Superior temporal gyrus (tissue), 1 donor: ENCODE measurements at regions not wholly inside any gene's neighbourhood (a gene's known extent, or its start where the extent isn't known, plus 50 kb on each side); places are given as distances from the start of the nearest gene placed in this dataset.

ENCODE experiments used
- DNase-seq: peaks from one replicate; pipeline ENCODE4 v3.0.0-alpha.2; 2016; ENCODE audit errors: extremely low spot score

DNA sequence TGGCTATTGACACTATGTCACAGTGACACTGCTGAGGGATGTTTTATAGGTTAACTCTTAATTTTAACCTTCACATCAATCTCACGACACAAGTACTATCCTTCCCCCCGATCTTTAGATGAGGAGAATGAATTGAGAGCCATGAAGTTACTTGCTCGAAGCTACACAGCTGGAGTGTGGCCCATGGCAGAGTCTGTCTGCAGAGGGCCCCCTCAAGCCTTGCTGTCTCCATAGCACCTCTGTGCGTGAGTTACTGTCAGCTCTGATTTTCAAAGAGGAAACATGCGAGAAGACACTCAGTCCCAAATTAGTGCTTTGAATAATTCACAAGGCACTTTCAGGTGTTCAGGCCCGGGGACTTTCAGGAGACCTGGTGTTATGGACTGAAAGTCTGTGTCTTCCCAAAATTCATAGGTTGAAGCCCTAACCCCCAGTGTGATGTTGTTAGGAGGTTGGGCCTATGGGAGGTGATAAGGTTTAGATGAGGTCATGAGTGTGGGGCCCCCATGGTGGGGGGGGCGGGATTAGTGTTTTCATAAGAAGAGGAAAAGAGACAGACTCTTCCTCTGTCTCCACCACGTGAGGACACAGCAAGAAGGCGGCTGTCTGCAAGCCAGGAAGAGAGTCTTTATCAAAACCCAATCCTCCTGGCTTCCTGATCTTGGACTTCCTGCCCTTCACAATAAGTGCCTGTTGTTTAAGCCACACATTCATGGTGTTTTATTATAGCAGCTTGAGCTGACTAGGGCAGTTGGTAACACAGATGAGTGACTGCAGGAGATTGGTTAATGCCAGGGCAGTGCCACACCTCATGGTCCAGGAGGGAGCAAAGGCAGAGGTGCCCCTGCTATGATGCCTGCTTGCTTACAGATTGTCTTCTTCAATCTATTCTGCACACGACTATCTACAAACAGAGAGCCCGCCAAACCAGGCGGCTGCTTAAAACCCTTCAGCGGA, 281.8 kb downstream of the HAPSTR1 start:
- peak; percentile 75 for DNase-seq

DNA sequence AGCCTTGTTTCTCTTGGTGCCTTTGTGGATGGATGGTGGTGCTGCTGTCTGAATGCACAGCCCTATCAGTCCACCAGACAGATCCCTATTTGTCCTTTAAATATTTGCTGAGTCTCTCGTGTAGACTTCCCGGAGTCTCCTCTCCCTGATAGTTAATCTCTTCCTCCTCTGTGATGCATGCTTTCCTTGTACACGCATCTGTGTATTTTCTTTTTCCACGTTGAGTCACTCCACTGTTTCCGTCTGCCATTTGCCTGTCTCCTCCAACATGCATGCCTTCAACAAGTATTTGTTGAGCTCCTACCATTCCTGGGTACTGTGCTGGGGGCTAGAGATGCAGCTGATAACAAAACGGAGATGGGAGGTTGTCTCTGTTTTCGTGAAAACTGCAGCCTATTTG, 282.6 kb downstream of the HAPSTR1 start:
- no peak for DNase-seq

DNA sequence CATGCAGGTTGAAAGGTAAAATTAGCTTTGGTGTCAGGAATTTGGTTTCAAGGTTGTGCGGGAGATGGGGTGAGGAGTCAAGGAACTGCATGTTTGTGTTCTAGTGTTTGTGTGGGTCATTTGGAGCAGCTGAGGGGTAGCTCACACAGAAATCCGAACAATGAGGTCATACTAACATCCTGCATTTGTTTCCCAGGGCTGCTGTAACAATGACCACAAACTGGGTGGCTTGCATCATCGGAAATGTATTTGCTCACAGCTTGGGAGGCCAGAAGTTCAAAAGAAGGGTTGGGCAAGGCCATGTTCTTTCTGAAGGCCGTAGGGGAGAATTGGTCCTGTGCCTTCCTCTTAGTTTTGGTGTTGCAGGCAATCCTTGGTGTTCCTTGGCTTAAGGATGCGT, 287.4 kb downstream of the HAPSTR1 start:
- DNase-seq, result no peak

DNA sequence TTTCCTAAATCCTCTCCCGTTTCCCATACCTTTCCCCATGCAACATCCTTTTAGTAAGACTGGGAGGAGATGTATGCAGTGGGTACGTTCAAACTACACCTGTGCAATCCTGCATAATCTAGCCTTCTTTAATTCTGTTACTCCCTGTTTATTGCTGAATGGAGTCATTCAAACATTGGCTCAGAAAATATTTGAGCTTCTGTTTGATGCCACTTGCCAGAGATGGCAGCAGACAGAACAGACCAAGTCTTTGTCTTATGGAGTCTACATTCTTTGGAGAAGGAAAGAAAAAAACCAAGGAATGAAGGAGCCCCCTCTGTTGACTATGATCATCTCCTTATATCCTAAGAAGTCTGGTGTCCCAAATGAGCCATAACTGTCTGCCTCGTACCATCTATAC, 288.8 kb downstream of the HAPSTR1 start:
- peak; percentile 63 for DNase-seq

DNA sequence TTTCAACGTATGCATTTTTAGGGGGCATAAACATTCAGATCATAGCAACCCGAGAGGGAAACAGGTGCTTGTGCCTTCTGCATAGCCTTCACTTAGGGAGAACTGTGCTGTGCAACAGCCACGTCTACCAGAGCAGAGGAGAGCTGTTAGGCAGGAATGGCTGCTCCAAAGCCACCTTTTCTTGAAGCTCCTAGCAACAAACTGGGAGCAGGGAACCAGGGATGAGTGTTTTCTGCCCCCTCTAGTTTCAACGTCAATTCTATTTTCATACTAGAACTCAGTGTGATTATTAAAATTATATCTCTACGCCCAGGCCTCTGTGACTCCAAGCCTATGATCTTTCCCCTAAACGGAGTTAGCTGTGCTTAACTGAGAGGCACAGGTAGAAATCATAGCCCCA, 290.0 kb downstream of the HAPSTR1 start:
- DNase-seq, result no peak

DNA sequence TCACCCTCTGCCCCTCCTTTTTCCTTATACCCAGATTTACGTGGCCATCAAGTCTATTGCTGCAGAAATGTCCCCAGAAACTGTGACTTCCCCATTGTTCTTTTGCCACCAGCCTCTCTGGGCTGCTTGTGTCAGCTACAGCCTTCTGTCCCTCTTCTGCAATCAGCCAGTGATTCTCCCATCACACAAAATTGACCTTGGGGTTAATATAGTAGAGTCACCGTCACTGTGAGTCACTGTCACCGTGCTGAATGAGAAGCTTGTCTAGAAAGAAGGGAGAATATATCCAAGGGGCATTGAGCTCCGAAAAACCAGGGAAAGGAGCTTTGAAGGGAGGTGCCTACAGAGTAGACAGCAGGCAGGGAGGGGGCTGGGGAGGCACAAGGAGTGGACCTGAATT, 290.5 kb downstream of the HAPSTR1 start:
- no peak for DNase-seq

DNA sequence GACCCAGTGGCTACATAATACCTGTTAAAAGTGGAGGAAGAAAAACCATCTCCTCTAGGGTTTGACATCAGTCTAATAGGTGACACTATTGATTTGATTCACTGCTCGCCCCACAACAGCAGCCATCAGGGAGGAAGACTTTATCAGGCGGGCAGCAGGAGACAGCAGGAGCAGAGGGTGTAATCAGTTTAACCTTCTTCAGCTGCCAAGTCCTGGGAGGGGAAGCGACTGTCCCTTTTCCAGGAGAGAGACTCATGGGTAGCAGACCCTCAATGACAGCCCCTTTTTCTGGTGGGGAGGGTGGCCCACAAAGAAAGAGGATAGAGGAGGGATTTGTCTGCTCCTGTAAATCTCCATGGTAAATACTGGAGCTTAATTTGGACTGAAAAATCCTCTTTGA, 291.8 kb downstream of the HAPSTR1 start:
- DNase-seq, result no peak

DNA sequence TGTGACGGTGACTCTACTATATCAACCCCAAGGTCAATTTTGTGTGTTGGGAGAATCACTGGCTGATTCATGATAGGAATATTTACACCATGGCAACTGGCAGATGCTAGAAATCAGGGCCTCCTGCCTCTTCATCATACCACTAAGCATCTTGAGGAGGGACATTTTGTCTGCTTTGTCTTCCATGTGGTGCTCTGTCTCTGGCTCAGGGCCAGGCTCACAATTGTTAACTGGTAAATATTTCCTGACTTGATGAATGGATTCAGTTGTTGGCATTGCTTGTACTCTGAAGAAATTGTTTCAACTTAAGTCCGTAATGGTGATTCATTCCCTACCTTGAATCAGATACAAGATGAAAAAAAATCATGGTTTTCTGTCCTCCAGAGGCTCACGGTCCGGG, 292.7 kb downstream of the HAPSTR1 start:
- no peak for DNase-seq

DNA sequence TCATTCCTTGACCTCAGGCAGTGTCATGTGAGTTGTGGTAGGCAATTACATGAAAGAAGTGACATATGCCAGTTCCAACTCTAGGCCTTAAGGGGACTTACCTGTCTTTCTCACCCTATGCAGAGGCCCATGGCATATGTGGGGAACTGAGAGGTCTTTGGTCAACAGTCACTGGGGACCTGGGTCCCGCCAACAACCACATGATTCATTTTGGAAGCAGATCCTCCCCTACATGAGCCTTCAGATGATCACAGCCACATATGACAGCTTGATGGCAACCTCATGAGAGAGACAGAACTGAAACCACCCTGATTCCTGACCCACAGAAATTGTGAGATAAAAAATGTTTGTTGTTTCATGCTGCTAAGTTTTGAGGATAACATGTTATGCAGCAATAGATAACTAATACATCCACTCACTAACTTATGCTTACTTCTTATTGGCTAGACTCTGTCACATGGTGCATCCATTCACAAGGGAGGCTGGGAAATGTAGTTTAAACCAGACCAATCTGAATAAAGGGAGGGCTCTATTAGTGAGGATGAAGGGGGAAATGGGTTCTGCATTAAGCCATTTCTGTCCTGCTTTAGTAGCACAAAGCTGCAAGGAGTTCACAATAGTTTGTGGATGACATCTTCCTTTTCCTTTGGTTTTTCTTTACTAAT, 298.2 kb downstream of the HAPSTR1 start:
- no peak for DNase-seq

DNA sequence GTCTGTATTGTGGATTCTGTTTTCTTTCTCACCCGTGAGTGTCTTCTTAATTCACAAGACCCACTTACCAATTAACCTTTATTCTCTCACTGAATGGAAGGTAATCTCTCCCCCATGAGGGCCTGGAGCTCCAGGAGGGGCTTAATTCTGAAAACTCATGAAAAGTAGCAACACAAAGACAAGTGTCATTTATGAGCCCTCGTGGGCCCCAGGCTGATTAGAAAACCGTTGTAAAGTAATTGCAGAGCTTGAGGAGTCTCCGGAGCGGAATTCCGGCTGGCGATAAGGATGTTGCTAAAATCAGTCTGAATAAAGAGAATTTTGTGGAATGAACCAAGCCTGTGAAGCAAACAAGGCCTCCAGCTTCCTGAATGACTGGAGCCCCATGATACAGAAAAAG, 301.5 kb downstream of the HAPSTR1 start:
- no peak for DNase-seq

DNA sequence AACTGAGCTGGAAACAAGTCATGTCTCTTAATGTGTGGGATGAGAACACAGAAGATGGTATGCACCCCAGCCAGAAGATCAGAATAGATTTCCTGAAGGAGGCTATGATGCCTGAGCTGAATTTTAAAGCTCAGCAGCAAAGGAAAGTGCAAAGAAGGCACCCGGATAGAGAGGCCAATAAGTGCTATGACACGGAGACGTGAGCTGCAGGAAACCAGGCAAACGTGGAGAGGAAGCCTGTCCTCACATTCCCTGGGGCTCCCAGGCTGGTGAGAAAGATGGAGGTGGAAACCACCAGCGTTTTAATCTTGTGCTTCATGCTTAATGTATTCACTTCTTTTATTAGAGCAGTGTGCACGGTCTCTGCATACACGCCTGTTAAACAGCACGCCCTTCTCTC, 302.1 kb downstream of the HAPSTR1 start:
- DNase-seq, result no peak

DNA sequence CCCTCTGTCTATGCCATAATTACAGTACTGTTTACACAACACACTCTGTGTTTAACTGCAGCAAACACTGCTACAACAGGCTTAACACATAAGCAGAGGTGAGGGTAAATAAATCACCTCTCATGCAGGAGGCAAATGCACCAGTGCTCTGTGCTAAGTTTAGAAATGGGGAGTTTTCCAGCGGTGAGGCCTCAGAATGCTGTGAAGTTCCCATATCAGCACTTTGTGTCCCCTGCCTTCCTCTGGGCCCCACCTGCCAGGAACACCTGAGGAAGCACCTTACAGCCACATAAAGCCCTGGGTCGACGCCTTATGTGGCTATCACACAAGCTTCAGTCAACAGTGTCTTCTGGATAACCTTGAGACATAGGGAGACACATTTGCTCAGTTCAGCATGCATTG, 304.5 kb downstream of the HAPSTR1 start:
- DNase-seq, result no peak

DNA sequence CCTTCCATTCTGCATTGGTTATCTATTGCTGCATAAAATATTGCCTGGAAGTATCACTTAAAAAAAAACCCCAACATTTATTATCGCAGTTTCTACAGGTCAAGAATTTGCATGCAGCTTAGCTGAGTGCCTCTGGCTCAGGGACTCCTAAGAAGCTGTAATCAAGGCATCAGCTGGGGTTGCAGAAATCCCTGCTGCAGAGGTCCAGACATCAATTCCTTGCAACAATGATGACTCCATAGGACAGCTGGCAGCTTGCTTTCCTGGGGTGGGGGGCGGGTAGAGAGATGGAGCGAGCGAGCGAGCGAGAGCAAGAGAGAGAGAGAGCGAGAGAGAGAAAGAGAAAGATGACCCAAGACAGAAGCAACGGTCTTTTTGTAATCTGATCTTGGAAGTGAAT, 308.1 kb downstream of the HAPSTR1 start:
- DNase-seq, result no peak

DNA sequence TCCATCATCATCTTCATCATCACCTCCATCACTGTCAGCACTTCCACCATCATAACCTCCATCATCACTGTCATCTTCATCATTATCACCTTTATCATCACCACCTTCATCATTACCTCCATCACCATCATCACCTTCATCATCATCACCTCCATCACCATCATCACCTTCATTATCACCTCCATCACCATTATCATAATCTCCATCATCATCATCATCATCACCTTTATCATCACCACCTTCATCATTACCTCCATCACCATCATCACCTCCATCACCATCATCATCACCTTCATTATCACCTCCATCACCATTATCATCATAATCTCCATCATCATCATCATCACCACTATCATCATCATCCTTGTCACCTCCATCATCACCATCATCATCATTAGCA, 309.7 kb downstream of the HAPSTR1 start:
- DNase-seq, result no peak

DNA sequence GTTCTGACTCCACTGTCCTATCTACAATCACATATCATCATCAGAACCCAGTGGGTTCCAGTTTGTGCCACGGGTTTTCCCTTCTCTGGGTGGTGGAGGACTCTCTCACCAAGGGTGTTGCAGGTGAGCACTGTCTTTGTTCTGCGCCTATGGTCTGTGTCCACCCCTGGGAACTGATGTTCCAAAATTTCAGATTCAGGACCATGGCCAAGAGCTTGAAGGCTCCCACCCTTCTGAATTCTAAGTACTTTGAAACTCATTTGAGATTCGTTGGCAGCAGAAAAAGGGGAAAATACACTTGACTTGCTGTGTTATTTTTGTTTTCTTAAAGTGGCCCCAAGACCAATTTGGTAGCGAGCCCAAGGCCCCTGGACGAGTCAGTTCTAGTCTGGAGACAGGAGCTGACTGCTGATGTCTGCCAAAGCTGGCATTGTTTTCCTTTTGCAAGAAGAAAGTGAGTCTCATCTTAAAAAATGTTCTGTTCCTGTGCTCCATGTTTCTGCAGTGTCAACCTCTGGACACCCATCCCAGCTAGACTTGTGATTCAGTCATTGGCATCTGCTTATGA, 310.9 kb downstream of the HAPSTR1 start:
- DNase-seq, result no peak

DNA sequence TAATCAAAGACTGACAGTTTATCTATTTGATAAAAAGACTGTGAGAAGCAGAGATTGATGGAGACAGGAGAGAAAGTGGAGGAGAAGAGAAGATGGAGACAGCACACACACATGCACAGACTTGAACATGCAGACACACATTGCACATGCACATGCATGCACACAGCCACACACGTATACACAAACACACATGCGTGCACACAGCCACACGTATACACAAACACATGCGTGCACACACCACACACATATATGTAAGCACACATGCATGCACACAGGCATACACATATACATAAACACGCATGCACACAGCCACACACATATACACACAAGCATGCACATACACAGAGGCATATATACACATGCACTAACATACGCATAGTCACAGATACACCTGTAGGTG, 313.4 kb downstream of the HAPSTR1 start:
- no peak for DNase-seq

DNA sequence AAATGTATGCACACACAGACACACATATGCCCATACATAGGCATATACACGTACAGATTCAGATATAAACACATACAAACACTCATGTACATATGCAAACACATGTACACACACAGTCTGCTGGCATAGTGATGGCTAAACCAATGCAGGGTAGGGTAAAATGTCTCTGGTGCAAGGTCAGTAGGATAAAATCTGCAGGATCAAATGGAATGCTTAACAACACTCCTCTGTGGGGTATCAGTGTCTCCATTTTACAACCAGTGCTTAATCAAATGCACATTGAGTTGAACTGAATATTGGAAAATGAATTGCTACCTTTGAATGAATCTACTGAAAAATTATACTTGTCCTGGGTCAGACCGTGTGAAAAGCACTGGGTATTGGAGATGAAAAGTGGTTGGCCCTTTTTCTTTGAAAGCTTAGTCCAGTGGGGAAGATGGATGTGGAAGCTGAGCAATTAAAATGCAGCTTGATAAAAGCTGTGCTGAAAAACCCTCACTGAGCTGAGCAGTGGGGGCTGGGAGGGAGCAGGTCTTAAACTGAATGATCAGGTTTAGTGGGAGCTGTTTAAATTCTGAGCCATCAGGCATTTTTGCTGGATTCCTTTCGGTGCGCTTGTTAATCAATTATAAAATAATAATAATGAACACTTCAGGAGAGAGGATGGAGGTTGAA, 314.7 kb downstream of the HAPSTR1 start:
- no peak for DNase-seq

DNA sequence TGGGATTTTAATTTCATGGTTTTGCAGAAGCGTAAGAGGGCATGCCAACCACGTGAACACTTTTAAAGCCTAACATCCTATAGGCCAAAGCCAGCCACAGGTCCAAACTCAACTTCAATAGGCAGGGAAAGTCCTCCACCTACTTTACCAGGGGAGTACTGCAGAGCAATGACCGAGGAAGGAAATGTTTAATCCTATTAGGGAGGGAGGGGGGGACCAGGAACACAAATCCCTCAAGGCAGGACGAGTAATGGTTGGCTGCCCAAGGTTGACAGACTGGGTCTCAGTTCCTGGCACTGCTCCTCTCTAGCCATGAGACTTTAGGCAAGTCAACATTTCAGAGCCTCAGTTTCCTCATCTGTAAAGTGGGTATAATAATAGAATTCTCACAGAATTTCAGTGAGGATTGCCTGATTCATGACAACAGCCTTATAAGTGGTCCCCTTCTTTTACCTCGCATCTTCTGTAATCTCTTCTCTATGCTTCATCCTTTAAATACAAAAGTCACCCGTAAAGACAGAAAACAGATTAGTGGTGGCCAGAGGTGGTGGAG, 315.8 kb downstream of the HAPSTR1 start:
- no peak for DNase-seq

DNA sequence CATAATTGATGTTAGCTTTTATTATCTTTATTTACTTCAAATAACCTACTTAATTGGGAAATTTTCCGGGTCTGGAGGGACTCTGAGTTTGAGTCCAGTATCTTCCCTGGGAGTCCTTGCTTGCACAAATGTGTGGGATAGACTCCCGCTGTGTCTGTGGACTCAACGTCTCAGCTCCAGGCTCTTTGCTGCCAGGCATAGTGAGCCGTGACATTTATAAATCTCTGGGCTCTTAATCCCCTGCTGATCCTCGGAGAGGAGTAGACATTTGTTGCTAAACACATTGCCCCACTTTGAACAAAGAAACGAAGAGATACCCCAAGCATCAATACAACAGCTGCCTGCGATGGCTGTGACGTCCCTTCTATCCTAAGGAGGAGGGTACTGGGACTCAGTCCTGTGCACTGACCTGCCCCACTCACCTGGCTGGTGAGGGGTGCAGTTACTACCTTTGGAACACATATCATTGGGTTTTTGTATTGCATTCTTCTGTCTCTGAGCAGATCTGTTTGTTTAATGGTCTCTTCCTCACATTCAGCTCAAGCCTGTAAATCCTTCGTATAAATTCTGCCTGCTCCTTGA, 316.9 kb downstream of the HAPSTR1 start:
- DNase-seq, result peak; percentile 41

DNA sequence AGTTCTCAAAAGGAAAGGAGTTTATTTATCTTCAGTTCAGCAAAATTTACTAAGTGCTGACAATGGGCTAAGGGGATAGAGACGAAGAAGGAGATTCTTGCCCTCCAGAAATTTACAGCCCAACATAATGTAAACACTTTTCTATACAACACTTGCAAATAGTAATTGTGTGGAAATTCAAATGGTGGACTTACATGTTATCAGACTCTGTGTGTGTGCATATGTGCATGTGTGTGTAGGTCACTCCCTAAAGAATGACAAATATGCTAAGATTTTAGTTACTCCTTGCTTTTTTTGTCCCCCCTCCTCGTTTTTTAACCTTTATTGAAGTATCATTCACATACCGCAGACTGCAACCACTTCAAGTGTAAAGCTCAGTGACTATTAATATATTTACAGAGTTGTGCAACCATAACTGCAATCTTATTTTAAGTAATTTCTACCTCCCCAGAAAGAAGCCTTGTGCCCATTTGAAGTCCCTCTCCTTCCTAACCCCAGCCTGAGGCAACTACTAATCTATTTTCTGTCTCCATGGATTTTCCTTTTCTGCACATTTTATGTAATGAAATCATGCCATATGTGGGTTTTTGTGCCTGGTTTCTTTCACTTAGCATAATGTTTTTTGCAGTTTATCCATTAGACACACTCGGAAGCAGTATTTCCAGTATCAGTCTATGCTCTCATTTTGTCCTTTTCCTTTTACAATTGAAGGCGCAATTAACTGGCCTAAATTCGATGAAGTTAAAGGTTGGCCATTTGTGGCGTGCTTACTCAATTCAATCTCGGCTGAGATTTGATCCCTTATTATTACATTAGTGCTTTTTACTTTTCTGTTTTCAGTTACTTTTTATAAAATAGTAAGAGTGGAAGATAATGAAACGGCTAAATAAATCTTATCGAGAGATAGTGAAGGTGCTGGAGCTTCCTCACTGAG, 318.4 kb downstream of the HAPSTR1 start:
- peak; percentile 42 for DNase-seq

DNA sequence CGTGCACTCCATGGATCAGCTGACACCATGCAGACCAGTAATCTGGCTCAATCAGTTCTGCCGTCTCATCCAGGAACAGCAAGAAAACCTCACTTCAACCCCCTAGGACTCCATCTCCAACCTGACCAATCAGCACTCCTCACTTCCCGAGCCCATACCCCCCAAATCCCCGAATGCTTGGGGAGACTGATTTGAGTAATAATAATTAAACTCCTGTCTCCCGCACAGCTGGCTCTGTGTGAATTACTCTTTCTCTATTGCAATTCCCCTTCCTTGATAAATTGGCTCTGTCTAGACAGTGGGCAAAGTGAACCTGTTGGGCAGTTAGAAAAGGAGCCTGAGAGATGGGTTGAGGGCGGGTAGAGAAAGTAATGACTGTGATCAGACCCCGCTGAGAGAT, 320.0 kb downstream of the HAPSTR1 start:
- DNase-seq, result no peak
